Pancreas (tissue), 10 donors: ENCODE measurements at regions not wholly inside any gene's neighbourhood (a gene's known extent, or its start where the extent isn't known, plus 50 kb on each side); places are given as distances from the start of the nearest gene placed in this dataset.

Experiments used
- ATAC-seq, 4 donors: fragments of 200-7000 bp; cut with Tn5 transposase; one replicate each; pipeline versions ENCODE4 v1.8.0 to v1.9.1; 2020; ENCODE audit warnings: mild to moderate bottlenecking in 4 of 4, moderate library complexity in 4 of 4
- DNase-seq, 6 donors: peaks; one replicate each; pipeline ENCODE4 v3.0.0-alpha.2; 2020
- FAIRE-seq: peaks from 2 replicates; lab custom pipeline; 2012; peaks lifted over from hg19 to GRCh38; lab: Jason Lieb, UNC
- H3K27ac ChIP-seq, 4 donors: fragments of 200-600 bp; sonication (generic); 1 replicate in 3 of 4; 2 replicates in 1 of 4; pipeline versions ENCODE4 v1.5.0 to v1.8.0; 2020
- H3K27me3 ChIP-seq, 4 donors: fragments of 200-600 bp; one replicate each; pipeline ENCODE4 v1.8.0; 2021
- H3K36me3 ChIP-seq, 3 donors: fragments of 200-600 bp; sonication (generic) in 1 of 3; one replicate each; pipeline versions ENCODE4 v1.5.0 to v1.8.0; 2020 to 2021
- H3K4me1 ChIP-seq, 3 donors: fragments of 200-600 bp; one replicate each; pipeline ENCODE4 v1.8.0; 2021
- H3K4me3 ChIP-seq, 4 donors: fragments of 200-600 bp; sonication (generic) in 2 of 4; one replicate each; pipeline versions ENCODE4 v1.5.0 to v1.8.0; 2020 to 2021
- H3K9me3 ChIP-seq, 4 donors: fragments of 200-600 bp; one replicate each; pipeline ENCODE4 v1.8.0; 2021
- WGBS, 2 donors: extraction: QIAGEN DNeasy Blood & Tissue Kit; methylation state at CpG; one replicate each; pipeline ENCODE4 v1.1.7; 2013; 5-methylcytosine and 5-hydroxymethylcytosine counted together
- intact Hi-C, 3 donors: fragments of 100-400 bp; cut with DNase I; formaldehyde crosslinking; loops; one replicate each; pipeline versions ENCODE4 v1.11.1 to v1.14.2; 2022
- TF ChIP-seq, protein P1 (sequence below), 4 donors: fragments of 200-600 bp; sonication (generic) in 3 of 4; IDR thresholded peaks; one replicate each; pipeline versions ENCODE4 v1.5.0 to v1.8.0; 2021; ENCODE audit warnings: antibody characterized with exemption in 4 of 4
- donor health status: healthy with polysubstance abuse.
- donor health status: DM: no; HTN: no; CAD: no; lungs with moderate emphysema.
- donor health status: DM: no; HTN: no; CAD: no.
- donor health status: control.
- donor health status: control.
- donor health status: Bipolar disorder and iron deficiency.
- donor health status: DM: yes; HTN: yes; CAD: no.
- donor health status: DM: no; HTN: no; CAD: no.
- donor health status: DM: no; HTN: no; CAD: no.
- donor health status: DM: yes; HTN: yes; CAD: no.

DNA sequence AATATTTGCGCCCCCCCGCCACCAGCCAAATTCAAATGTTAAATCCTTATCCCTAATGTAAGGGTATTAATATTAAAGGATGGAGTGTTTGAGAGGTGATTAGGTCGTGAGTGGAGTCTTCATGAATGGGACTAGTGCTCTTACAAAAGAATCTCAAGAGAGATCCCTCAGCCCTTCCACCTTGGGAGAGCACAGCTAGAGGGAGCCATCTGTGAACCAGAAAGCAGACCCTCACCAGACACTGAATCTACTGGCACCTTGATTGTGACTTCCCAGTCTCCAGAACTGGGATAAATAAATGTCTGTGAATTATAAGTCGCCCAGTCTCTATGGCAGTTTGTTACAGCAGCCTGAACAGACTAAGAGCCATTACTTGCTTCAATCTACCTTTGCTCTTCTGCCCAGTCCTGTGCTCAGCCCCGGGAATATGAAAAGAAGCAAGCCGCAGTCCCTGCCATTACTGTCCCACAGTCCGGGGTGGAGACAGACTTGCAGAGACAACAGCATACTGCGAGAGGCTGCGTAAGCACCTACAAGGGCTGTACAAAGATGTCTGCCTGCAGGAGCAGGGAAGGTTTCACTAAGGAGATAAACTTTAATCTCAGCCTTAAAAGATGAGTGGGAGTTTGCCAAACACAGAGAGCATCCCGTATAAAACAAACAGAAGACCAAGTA, 110.7 kb upstream of the TMCO5A start:
- Histone ChIP-seq H3K27me3 (no peaks in the 10 kb centered on the region), H3K36me3 (no peaks in the 10 kb centered on the region), H3K9me3 (no peaks in the 10 kb centered on the region), H3K4me3 (no peak overlapping the region), H3K27ac (no peak overlapping the region), H3K4me1 (no peaks in the 10 kb centered on the region)
- FAIRE-seq, result no peak
- intact Hi-C loops, result no loop called here
- no peak for ATAC-seq
- 65 to 76% methylated on average over 10 of the region's 10 CpGs for WGBS, 2 donors
- TF ChIP-seq, protein P1, sequence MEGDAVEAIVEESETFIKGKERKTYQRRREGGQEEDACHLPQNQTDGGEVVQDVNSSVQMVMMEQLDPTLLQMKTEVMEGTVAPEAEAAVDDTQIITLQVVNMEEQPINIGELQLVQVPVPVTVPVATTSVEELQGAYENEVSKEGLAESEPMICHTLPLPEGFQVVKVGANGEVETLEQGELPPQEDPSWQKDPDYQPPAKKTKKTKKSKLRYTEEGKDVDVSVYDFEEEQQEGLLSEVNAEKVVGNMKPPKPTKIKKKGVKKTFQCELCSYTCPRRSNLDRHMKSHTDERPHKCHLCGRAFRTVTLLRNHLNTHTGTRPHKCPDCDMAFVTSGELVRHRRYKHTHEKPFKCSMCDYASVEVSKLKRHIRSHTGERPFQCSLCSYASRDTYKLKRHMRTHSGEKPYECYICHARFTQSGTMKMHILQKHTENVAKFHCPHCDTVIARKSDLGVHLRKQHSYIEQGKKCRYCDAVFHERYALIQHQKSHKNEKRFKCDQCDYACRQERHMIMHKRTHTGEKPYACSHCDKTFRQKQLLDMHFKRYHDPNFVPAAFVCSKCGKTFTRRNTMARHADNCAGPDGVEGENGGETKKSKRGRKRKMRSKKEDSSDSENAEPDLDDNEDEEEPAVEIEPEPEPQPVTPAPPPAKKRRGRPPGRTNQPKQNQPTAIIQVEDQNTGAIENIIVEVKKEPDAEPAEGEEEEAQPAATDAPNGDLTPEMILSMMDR (IDR thresholded peaks at IDR 0.05), result no peak
- no peak for DNase-seq

- Histone ChIP-seq H3K9me3 (no peaks in the 10 kb centered on the region), H3K27me3 (no peaks in the 10 kb centered on the region), H3K27ac (no peak overlapping the region), H3K4me3 (no peak overlapping the region), H3K4me1 (no peaks in the 10 kb centered on the region), H3K36me3 (no peaks in the 10 kb centered on the region)
- intact Hi-C loops, result no loop called here
- FAIRE-seq (no peak), DNase-seq (no peak), ATAC-seq (peak in 2 of 4 donors; percentile 31 to 52)
- WGBS, 2 donors, result 70 to 81% methylated on average over 6 of the region's 6 CpGs
- TF ChIP-seq, protein P1 (IDR thresholded peaks at IDR 0.05), result no peak
Measured at GRCh38 chr15:37824717-37825382, 109.6 kb upstream of the TMCO5A start.

- H3K36me3 ChIP-seq, result no peaks in the 10 kb centered on the region
- TF ChIP-seq, protein P1 (IDR thresholded peaks at IDR 0.05), result no peak
- no peak overlapping the region for H3K4me3 ChIP-seq
- H3K27me3 ChIP-seq, result no peaks in the 10 kb centered on the region
- ATAC-seq (peak in 3 of 4 donors; percentile 25 to 74 (median 64)), FAIRE-seq (no peak), DNase-seq (no peak)
- no peaks in the 10 kb centered on the region for H3K4me1 ChIP-seq
- no peaks in the 10 kb centered on the region for H3K9me3 ChIP-seq
- no peak overlapping the region for H3K27ac ChIP-seq
- WGBS, 2 donors, result 11% methylated on average over 3 of the region's 3 CpGs
- intact Hi-C loops, result no loop called here
Measured at GRCh38 chr15:37837276-37837675, 97.2 kb upstream of the TMCO5A start.

- FAIRE-seq, result no peak
Measured at GRCh38 chr15:37847776-37848175, 86.7 kb upstream of the TMCO5A start.

More at GRCh38 chr15:37847776-37848175, 86.7 kb upstream of the TMCO5A start:
- no peak overlapping the region for H3K4me3 ChIP-seq
- intact Hi-C loops, result no loop called here
- DNase-seq (no peak), ATAC-seq (no peak)
- no peaks in the 10 kb centered on the region for H3K9me3 ChIP-seq
- TF ChIP-seq, protein P1 (IDR thresholded peaks at IDR 0.05), result no peak
- H3K27ac ChIP-seq, result no peak overlapping the region
- WGBS, 2 donors, result 76 to 88% methylated on average over 3 of the region's 3 CpGs
- H3K27me3 ChIP-seq, result no peaks in the 10 kb centered on the region
- no peaks in the 10 kb centered on the region for H3K4me1 ChIP-seq
- no peaks in the 10 kb centered on the region for H3K36me3 ChIP-seq
